GM13976 (cell line): ENCODE measurements at regions not wholly inside any gene's neighbourhood (a gene's known extent, or its start where the extent isn't known, plus 50 kb on each side); places are given as distances from the start of the nearest gene placed in this dataset.

Source experiments
- DNase-seq: peaks from one replicate; pipeline ENCODE4 v3.0.0; 2012; ENCODE audit warnings: low spot score
- in situ Hi-C: fragments of 300-500 bp; cut with MboI; formaldehyde crosslinking; loops from one replicate; pipeline ENCODE4 v1.12.0; 2022; ENCODE audit warnings: low sequenced_read_pairs, mixed read lengths, inconsistent platforms; ENCODE audit not compliant: unreplicated experiment
- TF ChIP-seq, protein P1 (sequence below): IDR thresholded peaks from 2 replicates; pipeline ENCODE4 v1.5.1; 2012; ENCODE audit warnings: borderline replicate concordance, mild to moderate bottlenecking; ENCODE audit not compliant: insufficient read depth; ENCODE audit errors: extremely low read depth, missing control alignments, control extremely low read depth

DNA sequence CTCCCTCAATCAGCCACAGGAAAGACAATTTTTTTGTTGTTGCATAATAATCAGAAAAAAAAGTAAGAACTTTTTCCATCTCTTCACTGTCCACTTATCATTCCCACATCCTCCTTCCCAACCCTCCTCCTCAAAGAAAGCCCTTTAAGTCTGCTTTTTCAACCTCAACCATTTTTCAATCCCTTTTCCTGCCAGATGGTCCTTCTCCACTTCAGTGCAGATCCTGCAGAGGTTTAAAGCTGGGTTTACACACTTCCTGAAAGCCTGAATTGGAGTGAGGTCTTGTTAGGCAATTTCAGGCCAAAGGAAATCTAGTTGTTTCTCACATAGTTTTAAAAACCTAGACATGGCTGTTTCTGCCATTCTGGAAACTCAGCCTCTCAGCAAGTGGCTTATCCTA lies 78.3 kb downstream of the RPL27A start:
- in situ Hi-C loops: no loop called here
- TF ChIP-seq, protein P1, sequence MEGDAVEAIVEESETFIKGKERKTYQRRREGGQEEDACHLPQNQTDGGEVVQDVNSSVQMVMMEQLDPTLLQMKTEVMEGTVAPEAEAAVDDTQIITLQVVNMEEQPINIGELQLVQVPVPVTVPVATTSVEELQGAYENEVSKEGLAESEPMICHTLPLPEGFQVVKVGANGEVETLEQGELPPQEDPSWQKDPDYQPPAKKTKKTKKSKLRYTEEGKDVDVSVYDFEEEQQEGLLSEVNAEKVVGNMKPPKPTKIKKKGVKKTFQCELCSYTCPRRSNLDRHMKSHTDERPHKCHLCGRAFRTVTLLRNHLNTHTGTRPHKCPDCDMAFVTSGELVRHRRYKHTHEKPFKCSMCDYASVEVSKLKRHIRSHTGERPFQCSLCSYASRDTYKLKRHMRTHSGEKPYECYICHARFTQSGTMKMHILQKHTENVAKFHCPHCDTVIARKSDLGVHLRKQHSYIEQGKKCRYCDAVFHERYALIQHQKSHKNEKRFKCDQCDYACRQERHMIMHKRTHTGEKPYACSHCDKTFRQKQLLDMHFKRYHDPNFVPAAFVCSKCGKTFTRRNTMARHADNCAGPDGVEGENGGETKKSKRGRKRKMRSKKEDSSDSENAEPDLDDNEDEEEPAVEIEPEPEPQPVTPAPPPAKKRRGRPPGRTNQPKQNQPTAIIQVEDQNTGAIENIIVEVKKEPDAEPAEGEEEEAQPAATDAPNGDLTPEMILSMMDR: no peak
- DNase-seq: no peak

- in situ Hi-C loops: no loop called here
- TF ChIP-seq, protein P1: no peak
- no peak for DNase-seq
These were observed 80.6 kb downstream of the RPL27A start for GRCh38 chr11:8763070-8763685.

GRCh38 chr11:8765294-8765693 lies 82.7 kb downstream of the RPL27A start:
- no peak for DNase-seq
- TF ChIP-seq, protein P1: no peak
- in situ Hi-C loops: no loop called here

DNA sequence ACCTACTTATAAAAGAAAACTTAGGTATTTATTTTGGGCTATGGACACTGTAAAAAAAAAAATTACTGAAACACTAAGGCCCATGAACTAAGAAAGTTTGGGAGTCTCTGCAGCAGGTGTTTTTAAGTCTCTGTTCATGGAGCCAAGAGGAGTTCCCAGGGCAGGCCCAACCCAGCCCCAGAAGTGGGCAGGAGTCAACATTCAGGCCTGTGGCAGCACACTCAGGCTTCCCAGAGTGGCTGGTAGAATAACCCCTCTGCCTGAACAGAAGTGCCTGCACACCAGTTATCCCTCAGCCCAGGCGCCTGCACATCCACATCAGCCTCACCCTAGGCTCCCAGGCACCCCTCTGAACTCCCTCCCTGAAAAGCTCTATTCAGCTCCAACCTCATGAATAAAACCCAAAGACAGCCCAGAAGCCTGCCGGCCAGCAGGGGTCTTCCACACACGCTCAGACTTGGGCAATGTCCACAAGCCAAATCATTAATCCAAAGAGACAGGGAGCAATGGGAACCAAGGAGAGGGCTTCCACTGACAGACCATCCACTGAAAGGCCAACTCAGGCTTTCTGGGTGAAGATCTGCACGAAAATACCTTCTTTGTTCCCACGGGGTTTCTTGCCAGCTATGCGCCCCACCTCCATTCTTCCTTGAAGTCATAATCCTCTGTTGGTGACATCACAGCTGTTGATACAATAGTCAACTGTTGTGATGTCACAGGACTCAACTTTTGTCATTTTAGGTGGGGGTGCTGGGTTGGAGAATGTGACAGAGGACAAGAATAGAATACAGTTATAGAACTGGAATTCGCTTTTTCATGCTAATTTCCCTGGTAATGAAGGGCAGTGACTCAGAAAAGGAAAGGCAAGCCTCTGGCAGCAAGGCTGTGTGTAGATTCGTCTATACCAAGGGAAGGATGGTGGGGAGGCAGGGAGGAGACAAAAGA lies 83.7 kb downstream of the RPL27A start:
- in situ Hi-C loops: no loop called here
- TF ChIP-seq, protein P1: no peak
- no peak for DNase-seq

DNA sequence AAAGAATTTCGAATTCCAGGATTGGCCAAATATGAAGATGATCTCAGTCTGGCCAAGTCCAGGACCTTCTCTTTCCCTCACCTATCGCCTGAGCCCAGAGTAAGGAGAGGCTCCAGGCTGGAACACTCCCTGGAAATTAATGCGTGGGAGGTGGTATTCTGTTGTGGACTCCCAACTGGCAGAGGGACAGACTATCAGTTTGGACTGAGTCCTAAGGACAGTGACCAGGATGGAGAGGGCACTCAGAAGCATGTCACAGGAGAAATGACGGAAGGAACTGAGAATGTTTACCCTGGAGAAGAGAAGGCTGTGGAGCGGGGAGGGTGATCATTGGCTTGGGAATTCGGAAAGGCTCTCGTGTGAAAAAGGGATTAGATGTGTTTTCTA lies 84.4 kb downstream of the RPL27A start:
- TF ChIP-seq, protein P1: no peak
- in situ Hi-C loops: no loop called here
- DNase-seq: no peak

GRCh38 chr11:8767466-8768142 lies 85.0 kb downstream of the RPL27A start:
- in situ Hi-C loops: no loop called here
- TF ChIP-seq, protein P1: no peak
- no peak for DNase-seq
